GM13976 (cell line): ENCODE measurements at regions not wholly inside any gene's neighbourhood (a gene's known extent, or its start where the extent isn't known, plus 50 kb on each side); places are given as distances from the start of the nearest gene placed in this dataset.

Experiments used
- DNase-seq: peaks from one replicate; pipeline ENCODE4 v3.0.0; 2012; ENCODE audit warnings: low spot score
- CTCF ChIP-seq: IDR thresholded peaks from 2 replicates; pipeline ENCODE4 v1.5.1; 2012; ENCODE audit warnings: borderline replicate concordance, mild to moderate bottlenecking; ENCODE audit not compliant: insufficient read depth; ENCODE audit errors: extremely low read depth, missing control alignments, control extremely low read depth
- in situ Hi-C: fragments of 300-500 bp; cut with MboI; formaldehyde crosslinking; loops from one replicate; pipeline ENCODE4 v1.12.0; 2022; ENCODE audit warnings: low sequenced_read_pairs, mixed read lengths, inconsistent platforms; ENCODE audit not compliant: unreplicated experiment

GRCh38 chr4:155545456-155545855, 121.2 kb upstream of the GUCY1A1 start:
- in situ Hi-C loops = no loop called here
- no peak for DNase-seq
- TF ChIP-seq CTCF = no peak

GRCh38 chr4:155544547-155544946, 122.1 kb upstream of the GUCY1A1 start:
- DNase-seq = no peak
- no peak for TF ChIP-seq CTCF
- in situ Hi-C loops = no loop called here

GRCh38 chr4:155543126-155543765, 123.4 kb upstream of the GUCY1A1 start:
- no peak for TF ChIP-seq CTCF
- in situ Hi-C loops = no loop called here

GRCh38 chr4:155542415-155542814, 124.2 kb upstream of the GUCY1A1 start:
- DNase-seq = no peak
- in situ Hi-C loops = no loop called here
- TF ChIP-seq CTCF = no peak

More at GRCh38 chr4:155543126-155543765, 123.4 kb upstream of the GUCY1A1 start:
- peak; percentile 34 for DNase-seq

- in situ Hi-C loops = no loop called here
- DNase-seq = no peak
- no peak for TF ChIP-seq CTCF
These were observed 124.9 kb upstream of the GUCY1A1 start for GRCh38 chr4:155541716-155542115.

- no peak for DNase-seq
- in situ Hi-C loops = no loop called here
- no peak for TF ChIP-seq CTCF
These were observed 126.0 kb upstream of the GUCY1A1 start for GRCh38 chr4:155540698-155541097.
